ENCODE measurements at regions not wholly inside any gene's neighbourhood (a gene's known extent, or its start where the extent isn't known, plus 50 kb on each side); places are given as distances from the start of the nearest gene placed in this dataset.

GRCh38 chr13:99663908-99664307, 162.6 kb downstream of the TM9SF2 start:
- DNase-seq (ENCODE audit: low read depth in 2 of 2): no peak

- no peak for DNase-seq (ENCODE audit: low read depth in 2 of 2)
Measured at GRCh38 chr13:99663185-99663825, 162.0 kb downstream of the TM9SF2 start.

GRCh38 chr13:99662678-99663077, 161.4 kb downstream of the TM9SF2 start:
- no peak for DNase-seq (ENCODE audit: low read depth in 2 of 2)

- no peak for DNase-seq (ENCODE audit: low read depth in 2 of 2)
Measured at GRCh38 chr13:99661791-99662190, 160.5 kb downstream of the TM9SF2 start.

DNA sequence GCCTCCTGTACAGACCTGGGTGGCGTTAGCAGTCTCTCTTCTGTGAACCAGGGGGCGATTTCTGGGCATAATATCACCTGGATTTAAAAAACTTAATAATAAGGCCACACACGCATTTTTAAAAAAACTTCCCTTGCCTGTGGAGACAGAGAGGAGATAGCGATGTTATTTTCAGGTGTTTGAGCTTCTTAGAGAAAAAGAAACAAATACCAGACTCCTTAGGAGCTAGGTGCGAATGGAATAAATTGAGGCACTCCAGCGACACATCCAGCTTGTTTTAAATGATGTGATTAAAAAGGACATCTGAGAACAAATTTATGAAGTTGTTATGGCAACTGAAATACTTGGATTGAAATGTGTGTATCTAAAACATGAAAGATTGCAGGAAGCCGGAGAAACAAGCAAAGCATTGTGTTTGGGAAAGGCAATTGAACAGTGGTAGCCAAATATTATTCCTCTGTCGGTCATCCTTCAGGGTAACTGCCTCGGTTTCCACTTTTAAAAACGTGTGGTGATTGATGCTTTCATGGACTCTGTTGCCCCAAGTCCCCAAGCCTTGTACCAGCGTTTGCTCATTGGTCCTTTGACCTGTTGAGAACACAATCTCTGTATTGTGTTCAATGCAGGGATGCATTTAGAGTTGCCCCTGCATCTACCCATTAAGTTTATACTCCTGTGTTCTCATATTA, 158.7 kb downstream of the TM9SF2 start:
- DNase-seq (ENCODE audit: low read depth in 2 of 2): no peak

DNA sequence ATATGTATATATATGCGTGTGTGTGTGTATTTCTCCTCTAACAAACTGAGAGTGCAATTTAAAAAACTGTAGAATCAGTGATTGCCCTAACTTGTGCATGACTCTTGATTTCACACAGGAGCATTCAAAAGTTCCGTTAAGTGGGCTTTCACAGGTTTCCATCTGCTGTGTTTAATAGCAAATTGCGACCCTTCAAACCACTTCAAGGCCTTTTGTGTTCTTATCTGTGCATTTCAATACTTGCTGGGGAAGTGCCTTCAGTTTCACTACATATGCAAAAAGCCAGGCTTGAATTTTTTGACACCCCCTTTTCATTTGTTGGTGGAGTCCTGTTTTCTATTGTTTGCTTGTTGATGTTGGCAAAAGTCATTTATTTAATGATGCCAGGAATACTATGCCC, 158.0 kb downstream of the TM9SF2 start:
- no peak for DNase-seq (ENCODE audit: low read depth in 2 of 2)

- DNase-seq (ENCODE audit: low read depth in 2 of 2): peak; percentile 12 to 31
Measured at GRCh38 chr13:99658261-99658991, 157.2 kb downstream of the TM9SF2 start.

DNA sequence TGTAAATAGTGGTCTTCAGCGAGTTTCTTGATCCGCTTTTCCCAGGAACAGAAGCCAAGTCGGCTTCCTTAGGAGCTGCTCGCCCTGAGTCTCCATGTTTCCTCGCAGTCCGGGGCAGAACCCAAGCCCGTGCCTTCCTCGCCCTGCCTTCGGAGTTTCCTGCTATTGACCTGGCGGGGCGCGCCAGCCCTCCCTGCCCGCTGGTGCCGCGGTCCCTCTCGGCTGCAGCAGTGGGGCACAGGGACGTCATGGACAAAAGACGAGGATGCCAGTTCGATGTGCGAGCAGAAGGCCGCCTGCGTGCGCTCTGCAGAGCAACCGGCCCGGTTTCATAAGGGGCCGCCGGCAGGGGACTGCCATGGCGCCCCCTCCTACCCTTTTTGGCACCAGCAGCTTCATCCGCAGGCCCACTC, 156.6 kb downstream of the TM9SF2 start:
- no peak for DNase-seq (ENCODE audit: low read depth in 2 of 2)

DNA sequence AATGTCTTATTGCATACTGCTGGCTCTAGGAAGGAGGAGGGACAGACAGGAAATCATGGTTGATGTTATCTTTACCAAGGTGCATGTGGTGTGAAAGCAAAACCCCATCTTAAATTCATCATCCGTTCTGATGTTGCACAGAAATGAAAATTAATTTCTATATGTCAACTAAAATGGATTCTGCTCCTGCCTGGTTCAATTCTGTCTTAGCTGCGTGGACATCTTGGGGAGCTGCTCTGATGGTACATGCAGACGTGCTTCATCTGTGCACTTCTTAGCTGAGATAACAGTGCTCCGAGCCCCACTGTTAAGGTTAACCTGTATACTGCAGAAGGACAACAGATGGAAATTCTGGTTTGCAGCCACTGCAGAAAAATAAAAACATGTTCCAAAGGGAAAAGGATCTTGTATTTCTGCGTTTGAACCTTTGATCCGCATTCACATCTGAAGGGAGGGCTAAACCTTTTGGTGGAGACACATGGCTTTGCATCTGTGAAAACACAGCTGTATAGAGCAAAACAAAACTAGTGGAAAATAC, 155.6 kb downstream of the TM9SF2 start:
- no peak for DNase-seq (ENCODE audit: low read depth in 2 of 2)

DNA sequence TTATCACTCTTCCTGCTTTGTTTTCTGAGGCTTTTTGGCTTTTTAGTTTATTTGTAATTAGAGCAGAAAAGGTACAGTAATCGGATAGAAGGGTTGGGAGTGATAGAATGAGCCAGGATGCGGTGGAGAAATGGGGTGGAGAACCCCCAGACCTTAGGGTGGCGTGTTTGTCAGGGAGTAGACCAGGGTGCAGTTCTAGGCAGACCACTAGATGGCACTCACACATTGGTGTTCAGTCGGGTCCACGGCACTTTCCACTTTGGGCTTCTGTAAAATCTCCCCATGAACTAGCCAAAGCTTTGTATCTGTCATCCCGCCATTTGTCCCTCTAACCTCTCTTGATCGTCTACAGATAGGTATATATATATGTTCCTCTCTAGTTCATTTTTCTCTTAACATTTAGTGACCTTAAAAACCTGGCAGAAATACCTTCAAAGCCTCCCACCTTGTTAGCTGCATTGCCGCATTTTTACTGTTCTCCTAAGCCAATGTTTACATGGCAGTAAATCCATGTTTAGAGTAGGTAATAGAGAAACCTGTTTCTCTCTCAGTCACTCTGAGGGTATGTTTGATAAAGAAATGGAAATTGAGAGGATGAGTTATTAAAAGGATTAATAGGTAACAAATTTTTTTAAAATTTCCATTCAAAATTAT, 154.9 kb downstream of the TM9SF2 start:
- DNase-seq (ENCODE audit: low read depth in 2 of 2): peak; percentile 61 to 73

GRCh38 chr13:99655351-99656091, 154.2 kb downstream of the TM9SF2 start:
- no peak for DNase-seq (ENCODE audit: low read depth in 2 of 2)

DNA sequence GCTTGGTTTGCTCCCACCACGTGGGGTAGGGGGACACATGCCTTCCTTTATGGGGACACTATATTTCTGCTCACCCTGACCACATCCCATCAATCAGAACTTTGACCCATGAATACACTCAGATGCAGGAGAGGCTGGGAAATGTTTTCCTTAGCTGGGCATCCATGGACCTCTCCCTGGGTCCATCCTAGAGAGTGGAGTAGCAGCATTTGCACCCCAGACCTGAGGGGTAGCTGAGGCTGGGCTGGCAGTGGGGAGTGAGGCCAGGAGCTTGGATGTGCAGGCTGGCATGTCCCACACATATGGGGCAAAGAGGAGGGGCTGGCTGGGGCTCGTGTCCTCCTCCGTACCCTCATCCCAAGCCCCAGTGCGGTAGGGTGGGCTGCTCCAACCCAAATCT, 152.8 kb downstream of the TM9SF2 start:
- no peak for DNase-seq (ENCODE audit: low read depth in 2 of 2)

DNA sequence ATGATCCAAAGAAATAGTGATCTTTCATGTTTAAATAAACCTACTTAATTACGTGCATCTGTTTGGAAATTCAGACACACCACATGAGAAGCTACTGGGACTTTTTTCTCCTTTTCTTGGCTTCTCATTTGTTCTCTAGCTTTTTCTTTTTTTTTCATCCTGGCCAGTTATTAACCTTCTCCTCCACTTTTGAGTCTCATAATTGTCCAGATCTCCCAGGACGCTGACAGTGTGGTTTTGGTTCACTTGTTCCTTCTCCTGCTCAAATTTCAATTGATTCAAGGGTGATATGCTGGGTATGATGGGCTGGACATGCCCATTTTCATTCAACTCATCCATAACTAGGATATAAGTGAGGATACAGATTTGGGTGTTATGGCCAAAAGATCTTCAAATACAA, 152.3 kb downstream of the TM9SF2 start:
- no peak for DNase-seq (ENCODE audit: low read depth in 2 of 2)

DNA sequence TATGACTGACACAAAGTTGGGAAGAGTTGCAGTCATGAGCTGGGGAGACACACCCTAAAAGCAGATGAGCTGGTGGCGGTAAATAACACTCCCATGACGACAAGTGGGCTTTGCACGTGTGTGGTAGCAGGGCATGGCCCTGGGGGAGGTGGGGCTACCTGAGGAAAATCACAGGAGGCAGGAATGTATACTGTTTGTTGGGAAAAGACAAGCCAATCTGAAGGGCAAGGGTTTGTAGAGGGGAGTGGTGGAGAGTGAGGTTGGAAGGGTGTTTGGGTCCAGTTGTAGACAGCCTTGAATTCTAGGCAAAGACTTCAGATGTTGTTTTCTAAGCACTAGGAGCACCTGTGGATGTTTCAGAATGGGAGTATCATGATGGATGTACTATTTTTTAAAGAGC, 151.6 kb downstream of the TM9SF2 start:
- DNase-seq (ENCODE audit: low read depth in 2 of 2): no peak

GRCh38 chr13:99652141-99652540, 150.9 kb downstream of the TM9SF2 start:
- no peak for DNase-seq (ENCODE audit: low read depth in 2 of 2)

GRCh38 chr13:99651016-99651415, 149.7 kb downstream of the TM9SF2 start:
- no peak for DNase-seq (ENCODE audit: low read depth in 2 of 2)

DNA sequence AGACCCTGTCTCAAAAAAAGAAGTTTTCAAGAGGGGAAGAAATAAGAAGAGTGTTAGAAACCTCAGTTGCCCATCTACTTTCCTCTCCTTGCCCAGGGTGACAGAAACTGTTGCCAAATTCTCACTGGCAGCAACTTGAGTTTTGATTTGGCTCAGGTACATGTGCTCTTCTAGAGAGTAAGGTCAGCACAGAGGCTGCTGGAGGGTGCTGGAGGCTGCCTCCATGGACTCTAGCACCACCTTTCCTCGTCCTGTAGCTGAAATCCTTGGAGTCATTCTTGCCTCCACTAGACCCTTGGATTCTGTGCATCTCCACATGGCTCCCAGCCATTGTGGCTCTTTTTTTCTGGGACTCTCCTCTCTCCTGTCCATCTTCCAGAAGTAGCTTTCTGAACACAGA, 149.1 kb downstream of the TM9SF2 start:
- DNase-seq (ENCODE audit: low read depth in 2 of 2): no peak

- DNase-seq (ENCODE audit: low read depth in 2 of 2): no peak
Measured at GRCh38 chr13:99648927-99649326, 147.7 kb downstream of the TM9SF2 start.

DNA sequence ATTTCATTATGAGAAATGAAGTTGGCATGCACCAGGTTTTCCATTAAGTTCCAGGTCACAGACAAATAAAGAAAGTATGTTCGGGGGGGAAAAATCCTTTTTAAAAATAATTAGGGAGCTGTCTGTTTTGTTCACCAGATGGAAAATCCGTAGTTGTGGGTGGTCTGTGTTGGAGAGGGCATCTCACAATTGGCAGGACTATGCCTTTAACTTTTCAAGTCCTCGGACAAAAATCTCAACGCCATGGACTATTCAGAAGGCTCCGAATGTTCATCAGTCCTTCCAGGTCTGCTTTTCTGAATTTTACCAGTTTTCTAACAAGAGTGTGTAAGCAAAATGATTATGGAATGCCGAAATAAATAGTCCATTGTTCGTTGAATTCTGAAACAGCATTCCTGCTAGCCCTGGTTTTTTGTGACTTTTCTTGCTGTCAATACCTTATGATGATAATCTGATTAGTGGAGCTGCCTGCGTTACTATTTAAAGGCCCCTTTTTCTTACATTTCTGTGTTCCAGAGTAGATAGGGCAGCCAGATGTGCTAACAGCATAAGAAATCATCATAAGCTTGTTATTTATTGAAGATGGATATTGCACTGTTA, 146.9 kb downstream of the TM9SF2 start:
- DNase-seq (ENCODE audit: low read depth in 2 of 2): no peak

DNA sequence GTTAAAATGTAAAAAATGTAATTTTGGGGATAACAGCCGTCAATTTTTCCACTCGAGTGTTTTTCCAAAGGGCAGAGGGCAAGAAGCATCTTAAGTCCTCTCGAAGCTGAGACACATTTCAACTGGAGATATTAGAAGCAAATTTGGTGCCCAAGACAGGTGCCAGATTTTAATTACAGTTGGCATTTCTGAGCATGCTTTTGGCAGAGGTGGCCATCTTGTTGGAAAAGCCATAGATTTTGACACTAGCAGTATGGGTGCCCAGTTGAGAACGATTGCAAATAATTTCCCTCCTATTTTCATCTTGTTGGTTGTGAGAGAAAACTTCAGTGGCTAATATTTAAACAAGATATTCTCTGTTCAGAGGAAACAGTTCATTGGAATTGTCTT, 146.3 kb downstream of the TM9SF2 start:
- DNase-seq (ENCODE audit: low read depth in 2 of 2): no peak
